ENCODE measurements at regions not wholly inside any gene's neighbourhood (a gene's known extent, or its start where the extent isn't known, plus 50 kb on each side); places are given as distances from the start of the nearest gene placed in this dataset.

DNA sequence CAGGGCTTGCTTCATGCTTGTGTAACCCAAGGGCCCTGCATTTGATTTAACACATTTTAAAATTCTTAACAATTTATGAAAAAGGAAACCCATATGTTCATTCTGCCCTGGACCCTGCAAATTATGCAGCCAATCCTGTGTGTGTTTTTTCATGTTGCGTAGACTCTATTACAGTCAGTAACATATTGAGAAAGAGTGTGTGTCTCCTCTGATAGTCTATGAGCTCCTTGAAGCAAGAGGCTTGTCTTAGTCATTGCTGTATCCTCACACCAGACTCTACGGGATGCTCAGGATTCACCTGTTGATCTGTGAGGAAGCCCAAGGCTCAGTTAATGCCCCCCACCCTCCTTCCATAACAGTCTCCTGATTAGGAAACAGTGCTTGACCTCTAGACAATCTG is 177.3 kb upstream of the DMAC1 start:
- H3K27me3 ChIP-seq (ENCODE audit: control insufficient read depth, insufficient read depth, low read length), result no peaks in the 10 kb centered on the region
- WGBS (ENCODE audit: insufficient coverage, low lambda C conversion rate), result 80% methylated on average over 1 of the region's 2 CpGs
- no peak for DNase-seq
- H3K27ac ChIP-seq (ENCODE audit: low read length), result no peak overlapping the region
- no peaks in the 10 kb centered on the region for H3K4me1 ChIP-seq (ENCODE audit: control insufficient read depth, insufficient read depth, low read length)
- no peak overlapping the region for H3K4me3 ChIP-seq (ENCODE audit: low read length)
- no peaks in the 10 kb centered on the region for H3K9me3 ChIP-seq (ENCODE audit: control insufficient read depth, low read depth, low read length)
- no peaks in the 10 kb centered on the region for H3K36me3 ChIP-seq (ENCODE audit: control insufficient read depth, insufficient read depth, low read length)

GRCh38 chr9:7976167-7976755 is 176.7 kb upstream of the DMAC1 start:
- no peak overlapping the region for H3K27ac ChIP-seq (ENCODE audit: low read length)
- H3K4me3 ChIP-seq (ENCODE audit: low read length), result no peak overlapping the region
- no peaks in the 10 kb centered on the region for H3K9me3 ChIP-seq (ENCODE audit: control insufficient read depth, low read depth, low read length)
- no peaks in the 10 kb centered on the region for H3K36me3 ChIP-seq (ENCODE audit: control insufficient read depth, insufficient read depth, low read length)
- H3K4me1 ChIP-seq (ENCODE audit: control insufficient read depth, insufficient read depth, low read length), result no peaks in the 10 kb centered on the region
- DNase-seq, result peak in 1 of 2 donors; percentile 36
- H3K27me3 ChIP-seq (ENCODE audit: control insufficient read depth, insufficient read depth, low read length), result no peaks in the 10 kb centered on the region
- no CpG with 5 or more reads among the region's 4 CpGs for WGBS (ENCODE audit: insufficient coverage, low lambda C conversion rate)

DNA sequence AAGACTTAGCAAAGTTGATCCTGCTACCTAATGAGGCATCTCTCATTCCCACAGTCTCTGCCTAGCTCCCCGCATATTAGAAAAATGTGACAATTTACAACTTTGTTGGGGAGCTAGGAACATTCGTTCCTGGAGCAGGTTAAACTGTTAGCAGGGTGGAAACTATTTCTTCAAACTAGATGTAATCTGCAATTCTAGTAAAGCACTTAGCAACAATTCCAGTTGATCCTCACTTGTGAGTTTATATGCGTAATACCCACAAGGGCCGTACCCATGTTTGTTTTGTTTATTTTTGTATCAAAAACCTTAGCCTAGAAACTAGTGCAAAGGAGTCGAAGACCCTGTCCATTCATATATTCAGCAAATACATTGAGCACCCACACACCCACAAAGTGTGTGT is 175.8 kb upstream of the DMAC1 start:
- Histone ChIP-seq H3K27ac (ENCODE audit: low read length) (no peak overlapping the region), H3K27me3 (ENCODE audit: control insufficient read depth, insufficient read depth, low read length) (no peaks in the 10 kb centered on the region), H3K4me3 (ENCODE audit: low read length) (no peak overlapping the region), H3K36me3 (ENCODE audit: control insufficient read depth, insufficient read depth, low read length) (no peaks in the 10 kb centered on the region), H3K9me3 (ENCODE audit: control insufficient read depth, low read depth, low read length) (no peaks in the 10 kb centered on the region), H3K4me1 (ENCODE audit: control insufficient read depth, insufficient read depth, low read length) (no peaks in the 10 kb centered on the region)
- no peak for DNase-seq
- no CpG with 5 or more reads among the region's 5 CpGs for WGBS (ENCODE audit: insufficient coverage, low lambda C conversion rate)

- H3K36me3 ChIP-seq (ENCODE audit: control insufficient read depth, insufficient read depth, low read length), result no peaks in the 10 kb centered on the region
- no peaks in the 10 kb centered on the region for H3K9me3 ChIP-seq (ENCODE audit: control insufficient read depth, low read depth, low read length)
- no peak overlapping the region for H3K4me3 ChIP-seq (ENCODE audit: low read length)
- no peaks in the 10 kb centered on the region for H3K27me3 ChIP-seq (ENCODE audit: control insufficient read depth, insufficient read depth, low read length)
- no peaks in the 10 kb centered on the region for H3K4me1 ChIP-seq (ENCODE audit: control insufficient read depth, insufficient read depth, low read length)
- peak in 1 of 2 donors; percentile 15 for DNase-seq
- H3K27ac ChIP-seq (ENCODE audit: low read length), result no peak overlapping the region
- no CpG with 5 or more reads among the region's 5 CpGs for WGBS (ENCODE audit: insufficient coverage, low lambda C conversion rate)
Measured at GRCh38 chr9:7974335-7974960, 174.9 kb upstream of the DMAC1 start.

GRCh38 chr9:7973123-7973522 is 173.5 kb upstream of the DMAC1 start:
- Histone ChIP-seq H3K36me3 (ENCODE audit: control insufficient read depth, insufficient read depth, low read length) (no peaks in the 10 kb centered on the region), H3K4me1 (ENCODE audit: control insufficient read depth, insufficient read depth, low read length) (no peaks in the 10 kb centered on the region), H3K4me3 (ENCODE audit: low read length) (no peak overlapping the region), H3K9me3 (ENCODE audit: control insufficient read depth, low read depth, low read length) (no peaks in the 10 kb centered on the region), H3K27ac (ENCODE audit: low read length) (no peak overlapping the region), H3K27me3 (ENCODE audit: control insufficient read depth, insufficient read depth, low read length) (no peaks in the 10 kb centered on the region)
- no peak for DNase-seq
- 80% methylated on average over 1 of the region's 5 CpGs for WGBS (ENCODE audit: insufficient coverage, low lambda C conversion rate)

DNA sequence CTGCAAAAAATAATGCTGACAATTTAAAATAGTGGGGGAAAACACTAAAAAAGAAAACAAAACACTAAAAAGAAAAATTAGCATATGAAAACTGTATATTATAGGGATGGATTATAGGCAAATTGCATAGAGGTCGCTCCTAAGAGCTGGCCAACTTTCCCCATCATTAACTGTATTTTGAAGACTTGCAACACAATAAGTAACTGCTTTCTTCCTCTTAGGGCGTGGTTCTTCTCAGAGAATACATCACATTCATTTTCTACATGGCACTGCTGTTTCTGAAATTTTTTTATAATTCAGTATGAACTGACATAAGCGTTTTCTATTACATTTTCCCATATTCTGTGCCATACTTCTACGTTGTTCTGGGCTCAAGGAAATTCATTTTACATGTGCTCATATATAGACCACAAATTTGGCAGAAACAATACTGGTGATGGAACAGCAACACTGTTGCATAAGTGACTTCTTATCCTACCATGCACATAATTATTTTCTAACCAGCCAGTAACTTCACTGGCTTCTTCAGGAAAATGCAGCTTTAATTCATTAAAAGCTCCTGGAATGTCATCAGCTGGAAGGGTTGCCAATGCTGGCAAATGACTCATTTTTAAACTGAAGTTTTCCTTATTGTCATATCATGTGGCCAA is 171.2 kb upstream of the DMAC1 start:
- 84% methylated on average over 2 of the region's 4 CpGs for WGBS (ENCODE audit: insufficient coverage, low lambda C conversion rate)

DNA sequence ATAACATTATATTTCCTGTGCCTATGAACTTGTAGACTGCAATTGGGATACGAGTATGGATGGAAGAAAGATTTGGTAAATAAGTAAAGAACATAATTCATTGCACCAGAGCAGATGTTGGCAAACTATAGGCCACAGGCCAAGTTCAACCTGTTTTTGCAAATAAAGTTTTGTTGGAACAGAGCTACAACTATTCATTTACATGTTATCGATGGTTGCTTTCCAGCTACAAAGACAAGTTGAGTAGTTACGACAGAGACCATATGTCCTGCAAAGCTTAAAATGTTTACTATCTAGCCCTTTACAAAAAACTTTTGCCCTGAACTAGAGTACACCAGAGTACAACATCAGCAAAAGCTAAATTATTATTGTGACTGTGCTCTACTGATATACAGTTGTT is 169.1 kb upstream of the DMAC1 start:
- peaks cover 6% of the 10 kb centered on the region for H3K4me1 ChIP-seq (ENCODE audit: control insufficient read depth, insufficient read depth, low read length)
- 100% methylated on average over 2 of the region's 3 CpGs for WGBS (ENCODE audit: insufficient coverage, low lambda C conversion rate)
- DNase-seq, result no peak
- H3K27ac ChIP-seq (ENCODE audit: low read length), result no peak overlapping the region
- H3K27me3 ChIP-seq (ENCODE audit: control insufficient read depth, insufficient read depth, low read length), result no peaks in the 10 kb centered on the region
- H3K36me3 ChIP-seq (ENCODE audit: control insufficient read depth, insufficient read depth, low read length), result no peaks in the 10 kb centered on the region
- no peak overlapping the region for H3K4me3 ChIP-seq (ENCODE audit: low read length)
- H3K9me3 ChIP-seq (ENCODE audit: control insufficient read depth, low read depth, low read length), result no peaks in the 10 kb centered on the region

More for the DNA sequence above, 171.2 kb upstream of the DMAC1 start:
- no peak overlapping the region for H3K4me3 ChIP-seq (ENCODE audit: low read length)
- no peak for DNase-seq
- no peaks in the 10 kb centered on the region for H3K9me3 ChIP-seq (ENCODE audit: control insufficient read depth, low read depth, low read length)
- no peak overlapping the region for H3K27ac ChIP-seq (ENCODE audit: low read length)
- H3K4me1 ChIP-seq (ENCODE audit: control insufficient read depth, insufficient read depth, low read length), result peaks cover 6% of the 10 kb centered on the region
- H3K36me3 ChIP-seq (ENCODE audit: control insufficient read depth, insufficient read depth, low read length), result no peaks in the 10 kb centered on the region
- H3K27me3 ChIP-seq (ENCODE audit: control insufficient read depth, insufficient read depth, low read length), result no peaks in the 10 kb centered on the region

- Histone ChIP-seq H3K27me3 (ENCODE audit: control insufficient read depth, insufficient read depth, low read length) (no peaks in the 10 kb centered on the region), H3K4me1 (ENCODE audit: control insufficient read depth, insufficient read depth, low read length) (peaks cover 6% of the 10 kb centered on the region), H3K27ac (ENCODE audit: low read length) (no peak overlapping the region), H3K9me3 (ENCODE audit: control insufficient read depth, low read depth, low read length) (no peaks in the 10 kb centered on the region), H3K4me3 (ENCODE audit: low read length) (no peak overlapping the region), H3K36me3 (ENCODE audit: control insufficient read depth, insufficient read depth, low read length) (no peaks in the 10 kb centered on the region)
- peak; percentile 69 to 86 for DNase-seq
- WGBS (ENCODE audit: insufficient coverage, low lambda C conversion rate), result 27% methylated on average over 2 of the region's 2 CpGs
Measured at GRCh38 chr9:7967851-7968250, 168.3 kb upstream of the DMAC1 start.

DNA sequence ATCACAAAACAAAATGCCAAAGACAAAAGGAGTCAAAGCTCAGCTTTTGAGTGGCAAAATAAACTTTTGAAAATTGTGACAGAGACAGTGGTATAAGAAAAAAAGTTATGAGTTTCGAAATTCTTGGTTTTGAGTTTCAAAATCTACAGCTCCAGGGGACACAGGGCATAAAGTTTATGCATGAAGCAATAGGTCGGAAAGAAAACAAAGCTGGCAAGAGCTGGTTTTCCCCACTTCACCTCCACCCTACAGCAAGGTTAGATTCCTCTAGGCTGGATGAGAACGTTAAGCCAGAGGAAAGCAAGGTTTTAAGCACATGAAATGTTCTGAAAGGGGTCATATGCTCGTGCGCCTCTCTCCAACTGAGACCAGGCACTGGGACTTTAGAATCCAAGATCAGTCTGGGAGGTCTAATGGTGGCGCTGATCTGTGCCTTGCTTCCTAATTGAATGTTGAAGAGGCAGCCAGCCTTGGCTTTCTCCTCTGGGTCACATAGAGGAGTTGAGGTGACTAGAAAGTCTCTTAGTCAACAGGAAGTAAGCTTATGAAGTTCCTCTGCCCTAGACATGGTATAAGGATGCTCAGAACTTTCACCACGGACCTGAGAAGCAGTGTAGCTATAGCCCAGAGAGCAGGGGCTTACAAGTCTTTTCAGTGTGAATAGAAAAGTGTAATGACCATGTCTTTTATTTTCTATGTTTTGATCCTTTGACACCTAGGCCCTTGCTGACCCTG is 167.7 kb upstream of the DMAC1 start:
- H3K27ac ChIP-seq (ENCODE audit: low read length), result no peak overlapping the region

DNA sequence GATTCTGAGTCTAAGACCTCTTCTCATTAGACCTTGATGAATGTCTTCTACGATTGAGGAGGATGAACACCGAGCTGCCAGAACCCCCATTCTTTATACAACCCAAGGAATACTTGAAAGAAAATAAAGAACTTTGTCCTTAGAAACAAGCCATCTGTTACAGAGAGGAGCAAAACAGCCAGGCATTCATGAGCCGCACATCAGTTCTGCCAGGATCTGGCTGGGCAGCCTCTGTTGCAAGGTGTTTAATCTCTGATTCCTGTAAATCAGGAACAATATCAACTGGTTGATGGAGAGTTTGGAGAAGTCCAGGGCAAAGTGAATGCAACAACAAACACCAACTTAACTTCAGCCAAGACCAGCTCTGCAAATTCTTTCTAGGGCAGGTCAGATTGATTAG is 165.5 kb upstream of the DMAC1 start:
- Histone ChIP-seq H3K4me1 (ENCODE audit: control insufficient read depth, insufficient read depth, low read length) (peaks cover 6% of the 10 kb centered on the region), H3K4me3 (ENCODE audit: low read length) (no peak overlapping the region), H3K27me3 (ENCODE audit: control insufficient read depth, insufficient read depth, low read length) (no peaks in the 10 kb centered on the region), H3K9me3 (ENCODE audit: control insufficient read depth, low read depth, low read length) (no peaks in the 10 kb centered on the region), H3K36me3 (ENCODE audit: control insufficient read depth, insufficient read depth, low read length) (no peaks in the 10 kb centered on the region), H3K27ac (ENCODE audit: low read length) (no peak overlapping the region)
- WGBS (ENCODE audit: insufficient coverage, low lambda C conversion rate), result no CpG with 5 or more reads among the region's 3 CpGs
- no peak for DNase-seq

More for the DNA sequence above, 167.7 kb upstream of the DMAC1 start:
- H3K4me1 ChIP-seq (ENCODE audit: control insufficient read depth, insufficient read depth, low read length), result peaks cover 6% of the 10 kb centered on the region
- no peaks in the 10 kb centered on the region for H3K9me3 ChIP-seq (ENCODE audit: control insufficient read depth, low read depth, low read length)
- no peak for DNase-seq
- 100% methylated on average over 3 of the region's 7 CpGs for WGBS (ENCODE audit: insufficient coverage, low lambda C conversion rate)
- H3K36me3 ChIP-seq (ENCODE audit: control insufficient read depth, insufficient read depth, low read length), result no peaks in the 10 kb centered on the region
- H3K27me3 ChIP-seq (ENCODE audit: control insufficient read depth, insufficient read depth, low read length), result no peaks in the 10 kb centered on the region
- no peak overlapping the region for H3K4me3 ChIP-seq (ENCODE audit: low read length)
